ENCODE measurements at regions not wholly inside any gene's neighbourhood (a gene's known extent, or its start where the extent isn't known, plus 50 kb on each side); places are given as distances from the start of the nearest gene placed in this dataset.
A peak's percentile ranks its signal among the peaks of the same experiment; 100 is the strongest.

- TF ChIP-seq ZBTB40 (IDR thresholded peaks at IDR 0.05) (no peak), ZBTB40 (CRISPR knock-in tag; IDR thresholded peaks at IDR 0.05) (peak; percentile 35; the same call in 1 of the 2 replicates), ZNF749 (CRISPR knock-in tag; IDR thresholded peaks at IDR 0.05; ENCODE audit: borderline replicate concordance) (0 out of 2 replicates have a peak, but pooled peaks have one; percentile 22), ZNF251 (CRISPR knock-in tag; IDR thresholded peaks at IDR 0.05) (no peak), MAFK (conservative IDR thresholded peaks at IDR 0.05 in 1 of 2, IDR thresholded peaks at IDR 0.05 in 1 of 2; ENCODE audit: low read length in 2 of 2) (no peak), ZBTB34 (CRISPR knock-in tag; IDR thresholded peaks at IDR 0.05) (0 out of 2 replicates have a peak, but pooled peaks have one; percentile 25), HIC2 (CRISPR knock-in tag; IDR thresholded peaks at IDR 0.05; ENCODE audit: low read depth) (peak; percentile 58), MAZ (IDR thresholded peaks at IDR 0.05; ENCODE audit: borderline replicate concordance, low read depth, low read length) (no peak), MAZ (CRISPR knock-in tag; IDR thresholded peaks at IDR 0.05; ENCODE audit: low read depth) (peak; percentile 16; the same call in 1 of the 2 replicates), NRL (CRISPR knock-in tag; IDR thresholded peaks at IDR 0.05; ENCODE audit: borderline replicate concordance) (0 out of 2 replicates have a peak, but pooled peaks have one; percentile 47), NFKBIZ (CRISPR knock-in tag; IDR thresholded peaks at IDR 0.05) (0 out of 2 replicates have a peak, but pooled peaks have one; percentile 33), ATAD3A (CRISPR knock-in tag; IDR thresholded peaks at IDR 0.05) (no peak), MTF2 (CRISPR knock-in tag; IDR thresholded peaks at IDR 0.05; ENCODE audit: borderline replicate concordance) (no peak), CHD4 (IDR thresholded peaks at IDR 0.05; ENCODE audit: borderline replicate concordance, low read length) (peak; percentile 81; the same call in 1 of the 2 replicates), ESRRA (CRISPR knock-in tag; IDR thresholded peaks at IDR 0.05; ENCODE audit: low read depth) (peak; percentile 65), MTA1 (CRISPR knock-in tag; IDR thresholded peaks at IDR 0.05; ENCODE audit: borderline replicate concordance) (peak; percentile 38), HOXA3 (CRISPR knock-in tag; IDR thresholded peaks at IDR 0.05) (peak; percentile 49; the same call in 1 of the 2 replicates)
Observed at GRCh38 chr11:116427903-116428637, 344.7 kb downstream of the BUD13 start (continued).

All from HepG2 (cell line).